A673 (cell line): ENCODE measurements at regions not wholly inside any gene's neighbourhood (a gene's known extent, or its start where the extent isn't known, plus 50 kb on each side); places are given as distances from the start of the nearest gene placed in this dataset.

ENCODE experiments used
- CTCF ChIP-seq: fragments of 300-800, 200-600 bp; sonication (generic); conservative IDR thresholded peaks from 2 replicates; pipeline ENCODE4 v1.5.1; 2017; ENCODE audit warnings: low read depth, mild to moderate bottlenecking, antibody characterized with exemption, low read length, moderate library complexity, mixed read lengths
- EZH2 ChIP-seq: fragments of 200-600 bp; sonication (generic); IDR thresholded peaks from 2 replicates; pipeline ENCODE4 v1.6.1; 2017; ENCODE audit warnings: borderline replicate concordance, low read depth, mild to moderate bottlenecking, mixed read lengths, antibody characterized with exemption, low read length; ENCODE audit not compliant: poor library complexity, severe bottlenecking

- TF ChIP-seq CTCF = no peak
- no peak for TF ChIP-seq EZH2
These were observed 182.7 kb downstream of the GOLGA6L6 start for GRCh38 chr15:20358779-20359414.
